ENCODE measurements at regions not wholly inside any gene's neighbourhood (a gene's known extent, or its start where the extent isn't known, plus 50 kb on each side); places are given as distances from the start of the nearest gene placed in this dataset.

- TF ChIP-seq FOXA3 (CRISPR knock-in tag; conservative IDR thresholded peaks at IDR 0.05 in 1 of 2, IDR thresholded peaks at IDR 0.05 in 1 of 2) (no peak), ZNF121 (CRISPR knock-in tag; conservative IDR thresholded peaks at IDR 0.05) (no peak), FUS (optimal IDR thresholded peaks at IDR 0.05; ENCODE audit: low read depth, low read length) (no peak), MTA3 (IDR thresholded peaks at IDR 0.05; ENCODE audit: borderline replicate concordance) (no peak), TFAP4 (CRISPR knock-in tag; IDR thresholded peaks at IDR 0.05; ENCODE audit: borderline replicate concordance) (no peak), POLR3G (IDR thresholded peaks at IDR 0.05; ENCODE audit: extremely low read depth, insufficient read length, insufficient replicate concordance) (no peak), MECOM (CRISPR knock-in tag; IDR thresholded peaks at IDR 0.05) (no peak), NELFE (IDR thresholded peaks at IDR 0.05; ENCODE audit: insufficient read depth, insufficient read length) (no peak), CHD7 (IDR thresholded peaks at IDR 0.05; ENCODE audit: low read depth, low read length) (no peak), NFE2 (IDR thresholded peaks at IDR 0.05; ENCODE audit: low read depth) (no peak), NR2C1 (IDR thresholded peaks at IDR 0.05) (no peak), NR2C1 (tag; IDR thresholded peaks at IDR 0.05) (no peak), ZNF764 (CRISPR knock-in tag; IDR thresholded peaks at IDR 0.05; ENCODE audit: low read depth) (no peak), MYBL2 (IDR thresholded peaks at IDR 0.05; ENCODE audit: low read depth) (no peak), MYBL2 (CRISPR knock-in tag; IDR thresholded peaks at IDR 0.05; ENCODE audit: borderline replicate concordance) (no peak), DIDO1 (tag; IDR thresholded peaks at IDR 0.05; ENCODE audit: low read depth) (no peak)
These were observed 104.9 kb downstream of the TENT5C start (continued) for GRCh38 chr1:117710710-117711109.
